Endothelial cell of umbilical vein (primary cell): ENCODE measurements at regions not wholly inside any gene's neighbourhood (a gene's known extent, or its start where the extent isn't known, plus 50 kb on each side); places are given as distances from the start of the nearest gene placed in this dataset.

Experiments used
- BruUV-seq: library from RNA; stranded (reverse); fragments of 400-500 nt; replicated peaks from 2 replicates; lab custom pipeline; 2021; lab: Mats Ljungman, UMichigan
- CTCF ChIA-PET: fragments of 300-600, 350-600 bp; sonication (Branson Sonifier 250); formaldehyde crosslinking; loops from one replicate; lab custom pipeline; 2021; ENCODE audit warnings: antibody characterized with exemption, inconsistent platforms; lab: Charles Lee
- POLR2A ChIA-PET: fragments of 300-600, 350-600 bp; sonication (Branson Sonifier 250); formaldehyde crosslinking; loops from one replicate; lab custom pipeline; 2021; ENCODE audit warnings: antibody characterized with exemption, inconsistent platforms; lab: Charles Lee
- DNase-seq: peaks from one replicate; pipeline ENCODE4 v3.0.0-alpha.2; 2011; ENCODE audit warnings: low read depth, low spot score
- FAIRE-seq: peaks from 2 replicates; lab custom pipeline; 2011; peaks lifted over from hg19 to GRCh38; lab: Jason Lieb, UNC
- H2AFZ ChIP-seq: 2 replicates; pipeline ENCODE4 v1.6.0; 2012; ENCODE audit warnings: low read depth, low read length, control low read depth, inconsistent platforms
- H3K27ac ChIP-seq: 2 replicates; pipeline ENCODE4 v1.5.1; 2011; ENCODE audit warnings: low read depth, mild to moderate bottlenecking, control low read depth, low read length, moderate library complexity; ENCODE audit not compliant: insufficient read depth
- H3K27me3 ChIP-seq, 2 experiments: 2 replicates each; pipeline versions ENCODE4 v1.6.0 to v1.6.1; 2011; ENCODE audit warnings: low read length in 2 of 2, mixed read lengths in 1 of 2; ENCODE audit not compliant: control insufficient read depth in 2 of 2, insufficient read depth in 2 of 2
- H3K36me3 ChIP-seq, 2 experiments: 2 replicates in 1 of 2; 3 replicates in 1 of 2; pipeline ENCODE4 v1.5.1; 2011; ENCODE audit warnings: low read length in 2 of 2, mild to moderate bottlenecking in 1 of 2, moderate library complexity in 1 of 2; ENCODE audit not compliant: control insufficient read depth in 2 of 2, insufficient read depth in 2 of 2; ENCODE audit errors: extremely low read depth in 1 of 2
- H3K4me1 ChIP-seq: 3 replicates; pipeline ENCODE4 v1.5.1; 2011; ENCODE audit warnings: mild to moderate bottlenecking, low read length; ENCODE audit not compliant: control insufficient read depth, insufficient read depth; ENCODE audit errors: extremely low read depth
- H3K4me2 ChIP-seq: 2 replicates; pipeline ENCODE4 v1.6.1; 2011; ENCODE audit warnings: low read length, control low read depth, mixed read lengths; ENCODE audit not compliant: insufficient read depth
- H3K4me3 ChIP-seq, 3 experiments: fragments of 200-600 bp in 1 of 3; sonication (generic), shearing (Covaris generic) in 1 of 3; replicated peaks in 1 of 3; 2 replicates each; pipeline ENCODE4 v1.5.1; 2011 to 2016; ENCODE audit warnings: control low read depth in 3 of 3, low read length in 3 of 3, mild to moderate bottlenecking in 2 of 3, inconsistent platforms in 1 of 3, low read depth in 1 of 3, moderate library complexity in 1 of 3; ENCODE audit not compliant: insufficient read depth in 1 of 3
- H3K79me2 ChIP-seq: 2 replicates; pipeline ENCODE4 v1.6.0; 2012; ENCODE audit warnings: low read length, inconsistent platforms; ENCODE audit not compliant: control insufficient read depth, insufficient read depth
- H3K9ac ChIP-seq: replicated peaks from 2 replicates; pipeline ENCODE3; 2011; ENCODE audit warnings: low read length, control low read depth; ENCODE audit not compliant: insufficient read depth; ENCODE audit errors: extremely low read depth
- H3K9me1 ChIP-seq: replicated peaks from 3 replicates; pipeline ENCODE4 v1.6.0; 2011; ENCODE audit warnings: mild to moderate bottlenecking, low read length; ENCODE audit not compliant: control insufficient read depth, insufficient read depth; ENCODE audit errors: extremely low read depth
- H3K9me3 ChIP-seq: replicated peaks from 2 replicates; pipeline ENCODE4 v1.5.1; 2012; ENCODE audit warnings: low read length, inconsistent platforms; ENCODE audit not compliant: control insufficient read depth, insufficient read depth
- H4K20me1 ChIP-seq: replicated peaks from 2 replicates; pipeline ENCODE3; 2011; ENCODE audit warnings: mild to moderate bottlenecking, low read length; ENCODE audit not compliant: control insufficient read depth, insufficient read depth; ENCODE audit errors: extremely low read depth
- EZH2 ChIP-seq: IDR thresholded peaks from 2 replicates; pipeline ENCODE4 v1.6.1; 2012; ENCODE audit warnings: borderline replicate concordance, low read depth, mild to moderate bottlenecking, moderate library complexity, low read length, inconsistent platforms; ENCODE audit not compliant: severe bottlenecking
- FOS ChIP-seq: IDR thresholded peaks from 2 replicates; pipeline ENCODE4 v1.6.1; 2011; ENCODE audit warnings: mild to moderate bottlenecking, low read length, moderate library complexity, borderline replicate concordance; ENCODE audit not compliant: insufficient read depth
- JUN ChIP-seq: IDR thresholded peaks from 2 replicates; pipeline ENCODE4 v1.6.1; 2011; ENCODE audit warnings: borderline replicate concordance, low read depth; ENCODE audit not compliant: insufficient read length, insufficient read depth
- MAX ChIP-seq: IDR thresholded peaks from 2 replicates; pipeline ENCODE4 v1.6.1; 2011; ENCODE audit not compliant: insufficient read depth, insufficient read length
- MYC ChIP-seq: IDR thresholded peaks from one replicate; pipeline ENCODE4 v1.6.1; 2011; ENCODE audit warnings: mild to moderate bottlenecking, low read depth, low read length
- POLR2A ChIP-seq: IDR thresholded peaks from 2 replicates; pipeline ENCODE4 v1.6.1; 2012; ENCODE audit warnings: low read depth, mild to moderate bottlenecking, control low read depth, low read length
- POLR2AphosphoS5 ChIP-seq: IDR thresholded peaks from 2 replicates; pipeline ENCODE4 v1.6.1; 2012; ENCODE audit warnings: low read depth, mild to moderate bottlenecking, control low read depth, low read length, moderate library complexity; ENCODE audit not compliant: insufficient read depth
- dilution Hi-C: fragments of 300-500 bp; cut with MboI; formaldehyde crosslinking; loops from one replicate; pipeline ENCODE4 v1.15.0; 2019; ENCODE audit warnings: low sequenced_read_pairs; ENCODE audit not compliant: extremely low pct_ligation_motif_present
- intact Hi-C: fragments of 100-400 bp; cut with micrococcal nuclease; formaldehyde crosslinking; loops from one replicate; pipeline ENCODE4 v1.10.0; 2022

DNA sequence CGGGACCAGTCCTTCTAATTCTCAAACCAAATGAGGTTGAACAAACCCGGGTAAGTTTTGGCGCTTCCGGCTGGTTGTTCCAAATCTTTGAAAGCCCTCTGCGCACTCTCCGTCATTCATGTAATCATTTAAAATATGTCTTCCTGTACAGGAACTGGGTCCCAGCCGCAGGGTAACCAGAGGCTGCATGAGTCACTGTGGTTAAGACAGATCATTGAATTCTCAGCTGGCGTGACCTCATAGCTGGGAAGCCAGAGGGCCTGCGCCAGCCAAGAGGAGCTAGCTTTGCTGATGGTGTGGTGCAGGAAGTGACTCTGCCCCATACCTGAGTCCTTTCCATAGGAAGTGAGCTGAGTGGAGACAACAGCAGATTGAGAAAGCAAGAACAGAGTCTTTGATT, 135.2 kb downstream of the TSHZ3 start:
- no peak for FAIRE-seq
- H3K79me2 ChIP-seq: no peaks in the 10 kb centered on the region

GRCh38 chr19:31211088-31211487, 138.1 kb downstream of the TSHZ3 start:
- H3K4me1 ChIP-seq: peaks cover 2% of the 10 kb centered on the region
- H3K4me3 ChIP-seq: no peak overlapping the region
- H3K27me3 ChIP-seq: no peaks in the 10 kb centered on the region
- no TSS peak for BruUV-seq
- no peak for FAIRE-seq
- H3K36me3 ChIP-seq: no peaks in the 10 kb centered on the region
- H3K79me2 ChIP-seq: no peaks in the 10 kb centered on the region
- no peak overlapping the region for H3K9ac ChIP-seq
- H3K27ac ChIP-seq: no peak overlapping the region
- H3K9me1 ChIP-seq: no peaks in the 10 kb centered on the region
- DNase-seq: no peak
- POLR2A ChIA-PET: no interaction called here
- no peaks in the 10 kb centered on the region for H4K20me1 ChIP-seq
- dilution Hi-C loops: no loop called here
- H3K9me3 ChIP-seq: peaks cover 2% of the 10 kb centered on the region
- CTCF ChIA-PET: no interaction called here
- H3K4me2 ChIP-seq: no peak overlapping the region
- TF ChIP-seq POLR2A: no peak
- no peak for TF ChIP-seq FOS
- no peak for TF ChIP-seq EZH2
- TF ChIP-seq MYC: no peak
- no peak overlapping the region for H2AFZ ChIP-seq
- intact Hi-C loops: loop anchor here (5.0 kb wide), 1 partner anchor 136 kb away; the partner anchor contains the start of gene TSHZ3

More for the DNA sequence above, 135.2 kb downstream of the TSHZ3 start:
- Histone ChIP-seq H4K20me1 (no peaks in the 10 kb centered on the region), H3K4me2 (no peak overlapping the region), H3K4me3 (no peak overlapping the region), H3K9me1 (no peaks in the 10 kb centered on the region), H2AFZ (no peak overlapping the region), H3K9ac (no peak overlapping the region), H3K4me1 (peaks cover 2% of the 10 kb centered on the region), H3K36me3 (no peaks in the 10 kb centered on the region), H3K9me3 (no peaks in the 10 kb centered on the region), H3K27ac (peak overlapping the region; percentile 39), H3K27me3 (no peaks in the 10 kb centered on the region)
- TF ChIP-seq POLR2A (no peak), JUN (peak; percentile 44), MAX (no peak), POLR2AphosphoS5 (no peak), FOS (peak; percentile 51)
- peak; percentile 17 for DNase-seq
- intact Hi-C loops: loop anchor here (5.0 kb wide), 1 partner anchor 133 kb away; the partner anchor contains the start of gene TSHZ3
- ChIA-PET CTCF (no interaction called here), POLR2A (no interaction called here)
- dilution Hi-C loops: no loop called here
- BruUV-seq: no TSS peak
